Right atrium auricular region (tissue), 2 donors: ENCODE measurements at regions not wholly inside any gene's neighbourhood (a gene's known extent, or its start where the extent isn't known, plus 50 kb on each side); places are given as distances from the start of the nearest gene placed in this dataset.

ENCODE experiments used
- DNase-seq: peaks from one replicate; pipeline ENCODE4 v3.0.0-alpha.2; 2019; ENCODE audit warnings: low spot score
- H3K27ac ChIP-seq, 2 donors: fragments of 200-600 bp; sonication (generic); 1 replicate in 1 of 2; 2 replicates in 1 of 2; pipeline ENCODE4 v1.5.1; 2016 to 2019
- H3K27me3 ChIP-seq, 2 donors: fragments of 200-600 bp; sonication (generic); one replicate each; pipeline versions ENCODE4 v1.5.1 to v1.6.0; 2017 to 2019
- H3K36me3 ChIP-seq: fragments of 200-600 bp; sonication (generic); one replicate; pipeline ENCODE4 v1.5.1; 2016
- H3K4me1 ChIP-seq, 2 donors: fragments of 200-600 bp; sonication (generic); one replicate each; pipeline versions ENCODE4 v1.5.1 to v1.6.0; 2017 to 2019
- H3K4me3 ChIP-seq, 2 donors: fragments of 200-600 bp; sonication (generic); 1 replicate in 1 of 2; 2 replicates in 1 of 2; pipeline ENCODE4 v1.5.1; 2017 to 2019; ENCODE audit warnings: mild to moderate bottlenecking in 1 of 2, moderate library complexity in 1 of 2
- H3K9me3 ChIP-seq, 2 donors: fragments of 200-600 bp; sonication (generic); one replicate each; pipeline ENCODE4 v1.5.1; 2019
- TF ChIP-seq, protein P1 (sequence below), 2 donors: fragments of 200-600 bp; sonication (generic); IDR thresholded peaks; one replicate each; pipeline ENCODE4 v1.5.1; 2019; ENCODE audit warnings: antibody characterized with exemption in 2 of 2

DNA sequence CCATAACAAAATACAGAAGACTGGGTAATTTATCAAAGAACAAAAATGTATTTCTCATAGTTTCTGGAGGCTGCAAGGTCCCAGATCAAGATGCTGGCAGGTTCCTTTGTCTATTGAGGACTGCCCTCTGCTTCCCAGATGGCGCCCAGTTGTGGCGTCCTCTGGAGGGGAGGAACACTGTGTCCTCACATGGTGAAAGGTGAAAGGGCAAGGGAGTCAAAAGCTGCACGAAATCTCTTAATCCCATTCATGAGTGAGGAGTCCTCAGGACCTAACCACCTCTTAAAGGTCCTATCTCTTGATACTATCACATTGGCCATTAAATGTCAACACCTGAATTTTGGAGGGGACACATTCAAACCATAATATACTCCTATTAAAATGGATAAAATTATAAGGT is 79.3 kb upstream of the IRF2BP2 start:
- H3K36me3 ChIP-seq: no peaks in the 10 kb centered on the region
- TF ChIP-seq, protein P1, sequence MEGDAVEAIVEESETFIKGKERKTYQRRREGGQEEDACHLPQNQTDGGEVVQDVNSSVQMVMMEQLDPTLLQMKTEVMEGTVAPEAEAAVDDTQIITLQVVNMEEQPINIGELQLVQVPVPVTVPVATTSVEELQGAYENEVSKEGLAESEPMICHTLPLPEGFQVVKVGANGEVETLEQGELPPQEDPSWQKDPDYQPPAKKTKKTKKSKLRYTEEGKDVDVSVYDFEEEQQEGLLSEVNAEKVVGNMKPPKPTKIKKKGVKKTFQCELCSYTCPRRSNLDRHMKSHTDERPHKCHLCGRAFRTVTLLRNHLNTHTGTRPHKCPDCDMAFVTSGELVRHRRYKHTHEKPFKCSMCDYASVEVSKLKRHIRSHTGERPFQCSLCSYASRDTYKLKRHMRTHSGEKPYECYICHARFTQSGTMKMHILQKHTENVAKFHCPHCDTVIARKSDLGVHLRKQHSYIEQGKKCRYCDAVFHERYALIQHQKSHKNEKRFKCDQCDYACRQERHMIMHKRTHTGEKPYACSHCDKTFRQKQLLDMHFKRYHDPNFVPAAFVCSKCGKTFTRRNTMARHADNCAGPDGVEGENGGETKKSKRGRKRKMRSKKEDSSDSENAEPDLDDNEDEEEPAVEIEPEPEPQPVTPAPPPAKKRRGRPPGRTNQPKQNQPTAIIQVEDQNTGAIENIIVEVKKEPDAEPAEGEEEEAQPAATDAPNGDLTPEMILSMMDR (IDR thresholded peaks at IDR 0.05): no peak

DNA sequence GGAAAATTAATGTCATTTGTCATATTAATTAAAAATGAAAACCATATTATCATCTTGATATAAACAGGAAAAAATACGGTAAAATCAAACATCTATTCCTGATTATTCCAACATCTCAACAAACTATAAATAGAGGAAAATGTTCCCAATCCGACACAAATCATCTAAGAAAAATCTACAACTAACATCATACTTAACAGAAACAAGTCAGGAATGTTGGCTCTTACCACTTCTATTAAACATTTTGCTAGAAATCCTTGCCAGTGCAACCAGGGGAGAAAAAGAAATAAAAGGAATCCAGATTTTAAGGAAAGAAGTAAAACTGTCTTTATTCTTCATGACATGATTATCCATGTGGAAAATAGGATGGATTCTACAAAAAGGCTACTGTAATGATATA is 77.0 kb upstream of the IRF2BP2 start:
- DNase-seq: no peak
- H3K4me1 ChIP-seq: peaks cover 0 to 15% of the 10 kb centered on the region in 2 donors
- peaks cover 0 to 10% of the 10 kb centered on the region in 2 donors for H3K9me3 ChIP-seq
- H3K4me3 ChIP-seq: no peak overlapping the region
- no peaks in the 10 kb centered on the region for H3K36me3 ChIP-seq
- TF ChIP-seq, protein P1 (IDR thresholded peaks at IDR 0.05): no peak
- H3K27me3 ChIP-seq: no peaks in the 10 kb centered on the region
- H3K27ac ChIP-seq: no peak overlapping the region

More for the DNA sequence above, 79.3 kb upstream of the IRF2BP2 start:
- no peak overlapping the region for H3K27ac ChIP-seq
- DNase-seq: no peak
- H3K9me3 ChIP-seq: peaks cover 0 to 10% of the 10 kb centered on the region in 2 donors
- no peak overlapping the region for H3K4me3 ChIP-seq
- peaks cover 0 to 6% of the 10 kb centered on the region in 2 donors for H3K4me1 ChIP-seq
- no peaks in the 10 kb centered on the region for H3K27me3 ChIP-seq

DNA sequence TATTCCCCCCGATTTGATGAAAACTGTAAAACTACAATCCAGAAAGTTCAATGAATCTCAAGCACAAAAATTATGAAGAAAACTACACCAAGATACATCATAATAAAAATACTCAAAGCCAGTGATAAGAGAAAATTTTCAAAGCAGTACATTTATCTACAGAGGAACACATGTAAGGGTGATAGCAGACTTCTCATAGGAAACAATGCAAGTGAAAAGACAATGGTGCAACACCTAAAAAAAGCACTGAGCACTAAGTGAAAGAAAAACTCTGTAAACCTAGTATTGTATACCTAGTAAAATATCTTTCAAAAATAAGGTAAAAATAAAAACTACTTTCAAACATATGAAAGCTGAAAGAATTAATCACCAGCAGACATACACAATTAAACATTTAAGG is 76.1 kb upstream of the IRF2BP2 start:
- no peaks in the 10 kb centered on the region for H3K36me3 ChIP-seq
- H3K27me3 ChIP-seq: no peaks in the 10 kb centered on the region
- no peak for DNase-seq
- H3K4me1 ChIP-seq: peaks cover 0 to 15% of the 10 kb centered on the region in 2 donors
- TF ChIP-seq, protein P1 (IDR thresholded peaks at IDR 0.05): no peak
- H3K27ac ChIP-seq: no peak overlapping the region
- H3K4me3 ChIP-seq: no peak overlapping the region
- H3K9me3 ChIP-seq: peaks cover 0 to 10% of the 10 kb centered on the region in 2 donors

- no peak overlapping the region for H3K4me3 ChIP-seq
- H3K27ac ChIP-seq: no peak overlapping the region
- no peak for DNase-seq
- no peaks in the 10 kb centered on the region for H3K36me3 ChIP-seq
- TF ChIP-seq, protein P1 (IDR thresholded peaks at IDR 0.05): no peak
- no peaks in the 10 kb centered on the region for H3K27me3 ChIP-seq
- H3K4me1 ChIP-seq: peaks cover 0 to 15% of the 10 kb centered on the region in 2 donors
- H3K9me3 ChIP-seq: peaks cover 0 to 10% of the 10 kb centered on the region in 2 donors
These were observed 74.9 kb upstream of the IRF2BP2 start for GRCh38 chr1:234684856-234685255.

DNA sequence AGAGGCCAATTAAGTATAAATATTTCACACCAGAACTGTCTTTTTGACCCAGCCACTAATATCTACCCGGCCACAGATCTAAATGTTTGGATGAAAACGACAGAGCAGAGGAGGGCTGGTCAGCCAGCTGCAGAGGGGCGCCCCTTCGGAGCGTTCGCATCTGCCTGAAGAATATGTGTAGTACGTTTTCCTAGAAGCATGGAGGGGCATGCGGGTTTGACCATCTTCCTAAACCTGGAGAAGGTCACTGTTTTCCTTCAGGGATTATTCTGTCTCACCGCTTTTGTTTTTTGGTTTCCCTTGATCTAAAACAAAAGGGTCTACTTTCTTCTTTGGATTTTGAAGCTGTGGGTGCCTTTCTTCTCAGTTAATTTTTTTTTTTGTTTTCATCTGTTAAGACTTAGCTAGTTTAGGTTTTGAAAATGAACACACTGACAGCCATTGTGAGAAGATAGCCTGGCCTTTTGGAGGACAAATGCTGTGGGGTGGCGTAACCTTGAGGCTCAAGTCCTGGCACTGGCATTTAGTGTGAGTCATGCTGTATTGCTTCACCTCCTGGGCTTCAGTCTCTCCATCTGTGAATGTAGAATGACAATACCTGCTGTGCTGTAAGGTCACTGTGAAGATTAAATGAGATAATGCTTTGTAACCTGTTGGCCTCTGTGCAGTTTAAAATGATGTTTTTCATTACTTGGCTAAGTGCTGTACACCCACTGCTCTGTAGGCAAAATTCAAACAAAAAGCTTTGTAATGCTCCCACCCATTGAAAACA is 74.1 kb upstream of the IRF2BP2 start:
- DNase-seq: peak; percentile 87
- peaks cover 0 to 15% of the 10 kb centered on the region in 2 donors for H3K4me1 ChIP-seq
- no peaks in the 10 kb centered on the region for H3K36me3 ChIP-seq
- H3K4me3 ChIP-seq: no peak overlapping the region
- no peaks in the 10 kb centered on the region for H3K27me3 ChIP-seq
- peaks cover 0 to 10% of the 10 kb centered on the region in 2 donors for H3K9me3 ChIP-seq
- peak overlapping the region; percentile 30 to 65 for H3K27ac ChIP-seq
- TF ChIP-seq, protein P1 (IDR thresholded peaks at IDR 0.05): no peak
